ENCODE measurements at regions not wholly inside any gene's neighbourhood (a gene's known extent, or its start where the extent isn't known, plus 50 kb on each side); places are given as distances from the start of the nearest gene placed in this dataset.

- no peak for TF ChIP-seq CTCF (IDR thresholded peaks at IDR 0.05)
- TF ChIP-seq POLR2A (IDR thresholded peaks at IDR 0.05): no peak
Observed at GRCh38 chr22:34736081-34736480, 329.9 kb upstream of the ISX start.

Data from ovary (tissue), 3 donors.